GM18511 (cell line): ENCODE measurements at regions not wholly inside any gene's neighbourhood (a gene's known extent, or its start where the extent isn't known, plus 50 kb on each side); places are given as distances from the start of the nearest gene placed in this dataset.

Experiments
- ATAC-seq: cut with Tn5 transposase; IDR thresholded peaks from one replicate; pipeline ENCODE4 v1.9.1; 2021; ENCODE audit warnings: mild to moderate bottlenecking, moderate library complexity; ENCODE audit not compliant: unreplicated experiment

GRCh38 chr3:59593380-59593779 is 543.6 kb upstream of the CFAP20DC start:
- ATAC-seq, result no peak

- no peak for ATAC-seq
These were observed 531.2 kb upstream of the CFAP20DC start for GRCh38 chr3:59580996-59581395.

GRCh38 chr3:59580499-59580898 is 530.7 kb upstream of the CFAP20DC start:
- ATAC-seq, result no peak

- ATAC-seq, result no peak
These were observed 528.3 kb upstream of the CFAP20DC start for GRCh38 chr3:59578129-59578528.

GRCh38 chr3:59576606-59577005 is 526.8 kb upstream of the CFAP20DC start:
- ATAC-seq, result no peak

GRCh38 chr3:59575113-59576001 is 525.5 kb upstream of the CFAP20DC start:
- ATAC-seq, result peak; percentile 86

- ATAC-seq, result no peak
These were observed 524.1 kb upstream of the CFAP20DC start for GRCh38 chr3:59573911-59574310.

GRCh38 chr3:59572106-59572505 is 522.3 kb upstream of the CFAP20DC start:
- ATAC-seq, result no peak

- no peak for ATAC-seq
These were observed 521.0 kb upstream of the CFAP20DC start for GRCh38 chr3:59570806-59571205.

GRCh38 chr3:59567661-59568060 is 517.8 kb upstream of the CFAP20DC start:
- ATAC-seq, result no peak

GRCh38 chr3:59566481-59566975 is 516.7 kb upstream of the CFAP20DC start:
- peak; percentile 99 for ATAC-seq

GRCh38 chr3:59565125-59565524 is 515.3 kb upstream of the CFAP20DC start:
- no peak for ATAC-seq

- no peak for ATAC-seq
These were observed 514.1 kb upstream of the CFAP20DC start for GRCh38 chr3:59563966-59564365.

- ATAC-seq, result no peak
These were observed 513.3 kb upstream of the CFAP20DC start for GRCh38 chr3:59563072-59563605.

GRCh38 chr3:59559721-59560435 is 510.1 kb upstream of the CFAP20DC start:
- no peak for ATAC-seq

- ATAC-seq, result no peak
These were observed 509.3 kb upstream of the CFAP20DC start for GRCh38 chr3:59558906-59559720.

- ATAC-seq, result no peak
These were observed 505.9 kb upstream of the CFAP20DC start for GRCh38 chr3:59555593-59556315.

GRCh38 chr3:59553076-59553475 is 503.3 kb upstream of the CFAP20DC start:
- no peak for ATAC-seq

- ATAC-seq, result no peak
These were observed 502.0 kb upstream of the CFAP20DC start for GRCh38 chr3:59551834-59552233.

GRCh38 chr3:59549962-59550361 is 500.1 kb upstream of the CFAP20DC start:
- no peak for ATAC-seq
